GM21528 (cell line): ENCODE measurements at regions not wholly inside any gene's neighbourhood (a gene's known extent, or its start where the extent isn't known, plus 50 kb on each side); places are given as distances from the start of the nearest gene placed in this dataset.
"Not testable (repeated sequence)": the region's sequence is repeated elsewhere in the genome, so short reads cannot be mapped to it uniquely, and the experiment has no call there.

Source experiments
- ATAC-seq: cut with Tn5 transposase; IDR thresholded peaks from one replicate; pipeline ENCODE4 v1.9.1; 2021; ENCODE audit warnings: mild to moderate bottlenecking, moderate library complexity; ENCODE audit not compliant: unreplicated experiment, low FRiP score

DNA sequence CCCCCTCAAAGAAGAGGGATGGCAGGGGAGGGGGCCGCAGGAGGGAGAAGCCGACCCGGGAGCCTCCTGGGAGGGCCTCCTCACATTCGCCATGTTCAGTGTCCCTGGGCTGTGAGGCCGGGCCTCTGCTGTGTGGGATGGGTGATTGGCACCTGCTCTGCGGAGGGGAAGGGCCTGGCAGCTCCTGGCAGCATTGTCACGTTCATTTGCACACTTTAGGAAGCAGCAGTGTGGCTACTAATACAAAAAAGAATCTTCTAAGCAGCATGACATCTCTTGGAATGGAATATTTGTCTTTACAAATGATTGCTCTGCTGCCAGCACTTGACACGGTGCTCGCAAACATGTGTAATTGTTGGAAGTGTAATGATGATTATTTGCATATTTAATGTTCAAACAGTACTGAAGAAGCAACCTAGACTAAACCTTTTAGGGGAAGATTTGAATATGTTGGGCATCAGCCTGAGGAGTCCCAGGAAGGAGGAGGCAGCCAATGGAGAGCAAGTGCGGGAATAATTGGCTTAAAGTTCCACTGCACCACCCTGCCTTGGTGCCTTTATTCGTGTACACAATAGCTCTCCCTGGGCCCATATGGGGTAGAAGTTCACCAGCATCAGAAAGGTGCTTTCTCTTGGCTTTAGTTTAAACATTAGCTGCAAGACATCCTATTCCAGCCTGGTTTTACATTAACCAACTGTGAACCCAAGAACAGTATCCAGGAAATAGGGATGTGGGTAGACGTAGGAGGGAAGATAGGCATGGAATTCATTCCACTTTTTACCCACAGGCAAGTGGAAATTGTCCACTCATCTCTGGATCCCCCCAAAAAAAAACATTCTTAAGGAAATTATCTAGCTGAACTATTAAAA lies 404.9 kb downstream of the TMEM182 start:
- ATAC-seq, result no peak

GRCh38 chr2:103167599-103167998 lies 405.8 kb downstream of the TMEM182 start:
- ATAC-seq, result no peak

DNA sequence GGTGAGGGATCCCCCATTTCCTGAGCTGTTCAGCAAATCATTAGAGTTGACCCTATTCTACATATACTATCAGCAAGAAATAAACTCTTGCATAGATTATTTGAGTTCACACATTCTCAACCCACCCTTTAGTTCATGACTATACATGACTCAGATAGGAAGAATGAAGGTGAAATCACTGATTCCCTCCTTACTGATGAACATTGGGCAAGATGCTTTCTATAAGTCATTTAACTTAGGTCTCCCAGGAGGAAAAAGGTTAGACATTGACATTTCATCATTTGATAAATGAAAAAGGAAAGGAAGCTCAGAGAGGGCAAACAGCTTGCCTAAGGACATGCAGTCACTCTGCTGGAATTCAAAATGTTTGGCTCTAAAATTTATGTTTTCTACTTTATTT lies 408.0 kb downstream of the TMEM182 start:
- no peak for ATAC-seq

DNA sequence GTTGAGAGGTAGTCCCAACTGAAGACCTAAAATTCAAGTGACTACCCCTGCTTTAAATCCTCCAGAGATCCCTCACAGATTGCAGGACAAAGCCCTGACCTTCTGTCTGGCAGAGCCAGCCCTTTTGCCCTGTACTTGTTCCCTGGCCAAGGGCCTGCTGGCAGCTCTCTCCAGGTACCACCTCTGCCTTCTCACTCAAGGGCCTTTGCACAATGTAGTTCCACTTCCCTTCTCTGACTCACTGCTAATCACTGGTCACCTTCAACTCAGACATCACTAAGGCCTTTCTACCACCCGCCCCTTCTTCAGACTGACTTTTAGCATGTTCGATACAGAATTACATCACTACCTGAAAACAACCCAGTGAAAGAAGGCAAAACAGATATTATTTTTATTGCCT lies 411.0 kb downstream of the TMEM182 start:
- ATAC-seq, result no peak

GRCh38 chr2:103174711-103175110 lies 412.9 kb downstream of the TMEM182 start:
- no peak for ATAC-seq

DNA sequence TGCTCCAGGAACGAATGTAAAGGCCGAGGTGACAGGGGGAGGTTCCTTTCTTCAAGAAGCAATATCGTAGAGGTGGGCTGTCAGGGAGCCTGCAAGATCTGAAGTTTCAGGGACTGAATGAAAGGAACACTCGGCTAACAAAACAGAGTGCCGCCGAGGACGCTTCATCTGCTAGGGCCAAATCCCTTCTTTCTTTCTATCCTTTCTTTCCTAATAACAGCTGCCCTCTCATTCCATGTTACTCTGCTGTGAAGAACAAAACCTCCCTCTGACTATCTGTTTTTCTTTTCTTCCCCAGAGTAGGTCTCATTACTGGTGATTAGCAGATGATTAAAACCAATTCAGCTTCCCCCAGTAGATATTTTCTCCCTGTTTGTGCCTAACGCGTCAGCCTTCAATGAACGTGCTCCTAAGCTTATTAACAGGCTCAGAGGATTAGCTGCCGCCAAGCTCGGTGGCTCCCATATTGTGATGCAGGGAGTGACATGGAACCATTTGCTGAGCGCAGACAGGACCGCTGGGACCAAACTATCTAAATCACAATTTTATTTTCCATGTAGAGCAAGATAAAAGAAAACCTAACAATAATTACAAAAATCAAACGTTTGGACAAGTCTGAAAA lies 414.6 kb downstream of the TMEM182 start:
- no peak for ATAC-seq

GRCh38 chr2:103179798-103180197 lies 418.0 kb downstream of the TMEM182 start:
- ATAC-seq, result no peak

- no peak for ATAC-seq
Observed at GRCh38 chr2:103183061-103183460, 421.2 kb downstream of the TMEM182 start.

- ATAC-seq, result no peak
Observed at GRCh38 chr2:103196802-103197201, 435.0 kb downstream of the TMEM182 start.

DNA sequence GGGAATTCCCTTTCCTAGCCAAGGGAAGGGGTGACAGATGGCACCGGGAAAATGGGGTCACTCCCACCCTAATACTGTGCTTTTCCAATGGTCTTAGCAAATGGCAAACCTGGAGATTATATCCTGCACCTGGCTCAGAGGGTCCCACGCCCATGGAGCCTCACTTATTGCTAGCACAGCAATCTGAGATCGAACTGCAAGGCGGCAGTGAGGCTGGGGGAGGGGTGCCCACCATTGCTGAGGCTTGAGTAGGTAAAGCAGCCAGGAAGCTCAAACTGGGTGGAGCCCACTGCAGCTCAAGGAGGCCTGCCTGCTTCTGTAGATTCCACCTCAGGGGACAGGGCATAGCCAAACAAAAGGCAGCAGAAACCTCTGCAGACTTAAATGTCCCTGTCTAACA lies 438.9 kb downstream of the TMEM182 start:
- ATAC-seq, result not testable (repeated sequence)

DNA sequence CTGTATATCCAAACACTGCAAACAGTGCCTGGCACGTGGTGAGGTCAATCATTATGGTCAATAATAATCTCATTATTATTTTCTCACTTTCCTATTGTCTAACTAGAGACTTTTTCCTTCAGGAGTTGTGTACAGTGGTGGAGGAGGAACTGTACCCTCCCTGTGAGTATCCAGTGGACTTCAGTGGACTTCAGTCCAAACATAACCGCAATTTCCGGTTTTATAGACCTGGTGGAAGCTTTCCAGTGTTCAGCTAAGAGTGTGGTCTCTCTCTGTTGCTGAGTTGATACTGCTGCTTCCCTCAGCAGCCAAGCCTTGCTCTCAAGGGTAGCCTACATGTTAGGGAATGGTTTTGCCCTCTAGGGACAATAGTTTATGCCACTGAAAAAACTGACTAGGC lies 447.1 kb downstream of the TMEM182 start:
- no peak for ATAC-seq

DNA sequence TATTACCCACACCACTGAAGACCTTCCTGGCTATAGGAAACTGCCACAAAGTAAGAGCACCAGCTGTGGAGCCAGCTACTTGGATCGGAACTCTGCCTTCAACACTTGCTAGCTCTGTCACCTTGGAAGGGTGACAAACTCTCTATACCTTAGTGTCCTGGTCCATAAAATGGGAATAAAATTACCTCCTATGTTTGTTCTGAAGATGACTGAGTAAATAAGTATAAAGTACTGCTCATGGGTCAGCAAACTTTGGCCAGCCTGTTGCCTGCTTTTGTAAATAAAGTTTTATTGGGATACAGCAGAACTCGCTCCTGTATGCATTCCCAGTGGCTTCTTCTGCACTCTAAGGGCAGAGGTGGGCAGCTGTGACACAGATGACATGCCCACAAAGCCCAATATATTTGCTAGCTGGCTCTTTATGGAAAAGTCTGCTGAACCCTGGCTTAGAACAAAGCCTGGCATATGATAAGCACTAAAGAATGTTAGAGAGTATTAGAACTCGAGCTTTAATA lies 451.3 kb downstream of the TMEM182 start:
- no peak for ATAC-seq

DNA sequence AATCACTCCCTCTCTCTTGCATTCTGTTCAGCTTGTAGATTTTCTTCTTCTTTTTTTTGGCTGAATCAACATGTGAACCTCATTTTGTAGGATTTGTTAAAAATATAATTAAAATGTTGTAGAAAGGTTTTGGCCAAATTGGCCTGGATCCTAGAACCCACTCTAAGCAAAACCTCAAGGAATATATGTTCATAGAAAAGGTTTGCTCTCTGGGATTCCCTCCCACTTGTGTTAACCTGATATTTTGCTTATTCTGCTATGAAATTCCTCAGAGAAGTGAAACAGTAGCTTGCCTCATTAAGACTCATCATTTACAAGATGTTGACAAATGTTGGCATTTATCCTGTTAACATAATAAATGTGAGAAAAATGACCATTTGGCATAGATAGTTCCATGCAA lies 456.7 kb downstream of the TMEM182 start:
- ATAC-seq, result no peak

GRCh38 chr2:103219398-103219797 lies 457.6 kb downstream of the TMEM182 start:
- ATAC-seq, result no peak

- ATAC-seq, result no peak
Observed at GRCh38 chr2:103222969-103223368, 461.1 kb downstream of the TMEM182 start.

- no peak for ATAC-seq
Observed at GRCh38 chr2:103230796-103231195, 469.0 kb downstream of the TMEM182 start.

- ATAC-seq, result no peak
Observed at GRCh38 chr2:103232865-103233264, 471.0 kb downstream of the TMEM182 start.

DNA sequence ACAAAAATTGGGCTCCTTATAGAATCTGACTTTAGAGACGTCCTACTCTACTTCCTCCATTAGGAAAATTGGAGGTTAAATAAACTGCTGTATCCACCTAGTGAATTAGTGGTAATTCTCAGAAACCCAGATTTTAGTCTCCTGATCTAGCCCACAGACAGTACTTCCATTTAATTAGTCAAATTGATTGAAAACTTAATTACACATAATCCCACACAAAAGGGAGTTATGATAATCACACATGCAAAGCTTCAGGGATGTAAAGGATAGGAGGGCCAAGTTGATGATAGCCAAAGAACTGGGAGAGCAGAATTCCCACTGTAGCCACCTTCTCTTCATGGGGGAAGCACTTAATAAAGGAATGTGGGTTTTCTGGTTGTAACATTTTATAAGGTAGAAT lies 471.9 kb downstream of the TMEM182 start:
- ATAC-seq, result no peak

- ATAC-seq, result no peak
Observed at GRCh38 chr2:103235283-103235682, 473.5 kb downstream of the TMEM182 start.

DNA sequence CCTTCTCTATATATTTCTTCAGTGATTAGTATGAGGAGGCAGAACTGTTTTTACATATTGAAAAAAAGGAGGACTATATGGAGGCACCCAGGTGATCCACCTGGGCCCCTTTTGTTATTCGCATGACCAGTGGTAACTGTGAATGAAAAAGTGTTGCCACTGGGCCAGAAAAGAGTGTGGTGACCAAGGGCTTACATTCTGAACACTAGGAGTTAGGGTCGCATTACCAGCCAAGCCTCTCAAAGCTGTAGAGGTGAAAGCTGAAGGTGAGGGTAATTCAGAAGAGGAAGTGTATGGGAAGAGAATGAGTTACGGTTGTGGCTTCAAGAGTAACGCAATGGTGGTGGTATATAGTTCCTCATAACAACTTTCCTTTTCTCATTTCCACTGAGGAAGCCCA lies 487.6 kb downstream of the TMEM182 start:
- ATAC-seq, result no peak

GRCh38 chr2:103252781-103253180 lies 490.9 kb downstream of the TMEM182 start:
- ATAC-seq, result no peak

DNA sequence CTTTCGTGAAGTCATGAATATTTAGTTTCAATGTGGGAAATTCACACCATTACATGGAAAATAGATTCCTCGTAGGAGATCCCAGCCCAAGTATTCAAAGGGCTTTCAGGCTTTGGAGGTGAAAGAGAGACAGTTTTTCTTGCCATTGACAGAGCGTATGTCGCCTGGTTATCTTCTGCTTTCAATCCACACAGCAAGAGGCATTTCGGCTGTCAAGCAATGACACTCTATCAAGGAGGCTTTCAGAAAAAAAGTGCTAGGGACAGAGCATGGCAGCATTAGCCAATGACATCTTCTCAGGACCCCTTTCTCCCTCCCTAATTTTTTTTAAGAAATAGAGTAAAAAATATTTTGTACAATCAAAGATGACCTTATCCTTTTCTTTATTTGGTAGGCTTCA lies 492.8 kb downstream of the TMEM182 start:
- no peak for ATAC-seq
